NOMO-1 treated with DMSO at 0.1 percent for 48 hours (cell line): ENCODE measurements at regions not wholly inside any gene's neighbourhood (a gene's known extent, or its start where the extent isn't known, plus 50 kb on each side); places are given as distances from the start of the nearest gene placed in this dataset.

Source experiments
- DNase-seq: peaks from one replicate; lab custom pipeline; 2025; ENCODE audit not compliant: unreplicated experiment; lab: John Stamatoyannopoulos, UW

DNA sequence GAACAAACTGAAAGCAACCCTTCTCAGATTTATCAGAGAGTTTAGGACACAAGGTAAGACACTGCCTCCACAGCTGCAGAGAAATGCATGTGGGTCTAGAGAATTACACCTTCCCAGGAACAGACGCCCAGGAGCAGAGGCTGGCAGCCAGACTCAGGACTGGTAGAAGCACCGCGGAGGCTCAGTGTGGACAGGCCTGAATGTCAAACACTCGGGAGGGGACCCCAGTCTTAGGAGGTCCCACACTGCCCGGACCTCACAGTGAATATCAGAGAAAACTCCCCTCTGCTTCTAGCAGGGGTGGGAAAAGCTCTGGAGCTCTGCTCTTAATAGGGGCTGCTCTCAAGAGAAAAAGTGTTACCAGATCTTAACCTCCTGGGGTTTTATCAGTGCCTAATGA, 952.7 kb downstream of the BRD1 start:
- no peak for DNase-seq

DNA sequence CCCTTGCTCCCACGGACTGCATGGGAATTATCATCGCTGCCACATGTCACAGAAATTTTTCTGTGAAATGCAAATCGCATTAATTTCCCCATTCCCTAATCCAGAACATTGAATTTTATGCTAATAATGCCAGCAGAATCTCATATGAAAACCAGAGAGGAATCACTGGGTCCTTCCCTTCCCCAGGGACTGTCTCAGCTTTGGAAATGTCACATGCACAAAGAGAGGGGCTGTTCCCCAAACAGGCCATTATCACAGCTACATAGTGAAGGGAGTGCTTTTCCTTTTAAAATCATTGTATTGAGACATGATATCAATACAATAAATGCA, 954.5 kb downstream of the BRD1 start:
- no peak for DNase-seq

DNA sequence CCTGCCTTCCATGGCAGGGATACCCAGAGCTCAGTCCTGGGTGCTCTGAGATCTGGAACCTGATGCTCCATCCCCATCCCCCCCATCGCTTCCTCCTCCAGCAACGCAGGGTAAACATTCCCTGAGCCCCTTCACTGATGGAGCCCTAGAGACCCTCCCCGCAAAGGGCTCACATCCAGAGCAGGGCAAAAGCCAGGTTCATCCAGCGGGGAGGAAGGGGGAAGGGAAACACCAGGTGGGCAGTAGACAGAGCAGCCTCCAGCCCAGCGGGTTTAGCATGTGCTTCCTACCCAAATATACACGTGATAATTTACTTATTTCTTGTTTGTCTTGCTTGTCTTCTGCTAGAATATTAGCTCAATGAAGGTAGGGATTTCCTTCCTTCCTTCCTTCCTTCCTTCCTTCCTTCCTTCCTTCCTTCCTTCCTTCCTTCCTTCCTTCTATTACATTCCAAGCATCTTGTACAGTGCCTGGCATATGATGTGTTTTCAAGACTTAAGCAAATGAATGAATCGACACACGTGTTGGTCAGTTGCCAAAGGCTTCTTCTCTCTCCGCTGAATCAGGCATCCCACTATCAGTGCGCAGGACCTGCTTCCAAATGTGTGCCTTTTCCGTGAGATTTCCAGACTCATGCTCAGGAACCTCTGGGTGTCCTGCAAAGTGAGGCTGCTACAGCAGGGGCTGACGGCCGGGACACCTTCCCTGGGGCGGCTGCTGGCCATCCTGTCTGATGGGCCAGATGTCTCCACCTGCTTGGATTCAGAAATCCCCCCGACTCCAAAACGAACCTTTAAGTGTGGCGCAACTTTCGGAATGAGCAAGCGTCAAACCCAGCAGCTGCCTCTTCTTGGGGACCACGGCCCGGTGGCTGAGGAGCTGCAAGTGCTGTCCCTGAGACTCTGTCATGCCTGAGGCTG, 955.1 kb downstream of the BRD1 start:
- DNase-seq = no peak

DNA sequence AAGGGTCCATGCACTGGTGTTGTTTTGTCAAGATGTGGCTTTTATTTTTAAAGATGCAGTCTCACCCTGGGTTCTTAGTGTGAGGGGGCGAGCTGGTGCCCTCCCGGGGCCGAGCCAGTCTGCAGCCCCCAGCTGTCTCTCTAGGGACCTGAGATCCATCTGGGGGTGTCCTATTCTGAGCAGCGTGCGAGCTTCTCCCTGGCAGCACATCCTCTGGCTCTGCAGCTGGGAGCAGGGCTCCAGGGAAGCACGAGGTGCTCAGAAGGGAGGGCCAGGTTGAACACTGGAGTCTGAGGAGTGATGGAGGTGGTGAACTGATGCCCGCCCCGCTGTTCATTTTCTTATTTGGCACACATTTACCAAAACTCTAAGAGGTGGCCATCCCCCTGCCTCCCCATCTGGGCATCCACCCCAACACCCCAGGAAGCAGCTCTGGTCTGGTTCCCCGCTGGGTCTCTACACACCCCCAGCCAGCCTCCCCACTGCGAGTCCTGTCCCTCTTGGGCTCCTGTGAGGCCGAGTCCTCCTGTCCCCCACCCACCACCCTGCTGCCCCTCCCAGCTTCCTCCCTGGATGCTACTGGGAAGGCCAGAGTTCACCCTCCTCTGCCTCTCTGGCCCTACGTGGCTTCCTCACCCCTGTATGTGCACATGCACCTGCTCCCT, 956.4 kb downstream of the BRD1 start:
- no peak for DNase-seq

DNA sequence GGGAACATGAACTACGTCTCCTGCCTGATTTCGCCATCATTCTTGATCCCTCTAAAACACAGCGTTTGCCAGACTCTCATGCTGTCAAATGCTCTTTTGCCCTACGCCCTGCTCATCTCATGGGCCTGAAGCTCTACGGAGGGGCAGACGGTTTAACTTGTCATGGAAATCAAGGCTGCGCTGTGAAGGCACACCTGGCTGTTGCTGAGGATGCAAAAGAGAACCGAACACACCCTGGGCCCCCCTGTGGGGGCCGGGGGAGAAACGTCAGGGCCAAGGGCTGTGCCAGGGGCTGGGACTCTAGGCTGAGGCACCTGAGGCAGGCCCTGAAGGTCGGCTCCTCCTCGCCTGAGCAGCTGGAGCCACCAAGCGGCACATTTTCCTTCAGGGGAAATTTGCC, 957.2 kb downstream of the BRD1 start:
- DNase-seq = no peak

DNA sequence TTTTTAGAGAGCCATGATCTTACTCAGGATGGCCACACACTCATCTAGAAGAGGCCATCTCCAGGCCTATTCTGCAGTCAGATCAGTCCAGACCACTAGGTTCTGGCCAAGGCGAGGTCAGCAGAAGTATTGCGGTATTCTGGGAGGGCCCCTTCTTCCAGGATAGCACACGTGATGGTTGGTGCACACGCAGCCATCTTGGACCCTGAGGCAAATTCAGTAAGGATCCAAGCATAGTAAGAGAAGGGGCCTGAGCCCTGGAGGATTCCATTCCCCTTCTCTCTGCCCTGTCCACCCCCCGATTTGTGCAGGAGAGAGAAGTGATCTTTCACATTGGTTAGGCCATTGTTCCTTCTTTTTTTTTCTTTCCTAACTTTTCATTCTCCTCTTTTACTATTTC, 957.9 kb downstream of the BRD1 start:
- DNase-seq = no peak

DNA sequence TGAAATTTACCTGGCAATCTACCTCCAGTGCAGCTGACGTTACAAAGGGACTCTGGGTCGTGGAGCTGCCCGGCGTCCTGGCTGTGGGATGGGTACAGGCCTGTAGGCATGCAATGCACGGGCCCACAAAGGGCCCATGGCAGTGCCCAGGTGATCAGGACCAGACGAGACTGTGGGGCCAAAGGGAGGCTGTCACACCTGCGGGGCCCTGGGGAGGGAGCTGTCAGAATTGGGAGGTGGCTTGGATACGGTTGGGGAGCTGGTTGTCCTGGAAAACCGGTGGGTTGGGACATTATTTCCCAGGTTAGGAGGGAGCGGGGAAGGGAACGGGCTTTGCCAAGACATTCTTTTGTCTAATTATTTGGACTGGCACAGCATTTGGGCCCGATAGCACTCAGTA, 958.5 kb downstream of the BRD1 start:
- DNase-seq = no peak

DNA sequence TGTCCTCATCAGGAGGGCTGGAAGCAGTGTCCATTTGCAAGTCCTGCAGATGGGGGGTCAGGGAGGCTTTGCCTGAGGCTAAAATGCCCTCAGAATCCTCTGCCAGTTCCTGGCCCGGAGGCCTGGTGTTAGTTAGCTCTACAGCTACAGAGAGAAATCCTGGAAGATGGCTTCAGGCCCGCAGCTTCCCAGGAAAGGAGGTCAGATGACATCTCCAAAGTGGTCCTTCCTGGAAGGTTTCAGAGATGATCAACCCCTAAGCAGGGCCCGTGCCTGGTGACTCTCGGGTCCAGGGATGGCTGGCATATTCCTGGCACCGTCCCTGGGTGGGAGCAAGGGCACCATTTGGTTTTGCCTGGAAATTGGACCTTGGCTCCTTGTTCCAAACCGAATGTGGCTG, 959.1 kb downstream of the BRD1 start:
- DNase-seq = no peak

DNA sequence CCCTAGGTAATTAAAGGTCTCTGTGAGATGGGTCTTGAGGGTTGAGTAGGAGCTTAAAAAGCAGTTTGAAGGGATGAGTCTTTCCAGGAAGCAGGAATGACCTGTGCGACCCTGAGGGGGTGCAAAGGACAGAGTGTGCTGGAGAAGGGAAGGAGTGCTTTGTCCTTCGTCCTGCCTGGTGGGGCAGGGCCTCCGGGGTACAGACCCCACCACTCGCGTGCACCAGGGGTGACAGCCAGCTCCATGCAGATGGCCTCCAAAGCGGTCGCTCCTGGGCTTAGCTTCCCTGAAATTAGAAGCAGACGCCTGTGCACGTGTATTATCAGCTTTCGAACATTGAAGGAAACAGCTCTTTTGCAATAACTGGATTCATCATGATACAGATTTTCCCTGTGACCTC, 959.8 kb downstream of the BRD1 start:
- DNase-seq = no peak

DNA sequence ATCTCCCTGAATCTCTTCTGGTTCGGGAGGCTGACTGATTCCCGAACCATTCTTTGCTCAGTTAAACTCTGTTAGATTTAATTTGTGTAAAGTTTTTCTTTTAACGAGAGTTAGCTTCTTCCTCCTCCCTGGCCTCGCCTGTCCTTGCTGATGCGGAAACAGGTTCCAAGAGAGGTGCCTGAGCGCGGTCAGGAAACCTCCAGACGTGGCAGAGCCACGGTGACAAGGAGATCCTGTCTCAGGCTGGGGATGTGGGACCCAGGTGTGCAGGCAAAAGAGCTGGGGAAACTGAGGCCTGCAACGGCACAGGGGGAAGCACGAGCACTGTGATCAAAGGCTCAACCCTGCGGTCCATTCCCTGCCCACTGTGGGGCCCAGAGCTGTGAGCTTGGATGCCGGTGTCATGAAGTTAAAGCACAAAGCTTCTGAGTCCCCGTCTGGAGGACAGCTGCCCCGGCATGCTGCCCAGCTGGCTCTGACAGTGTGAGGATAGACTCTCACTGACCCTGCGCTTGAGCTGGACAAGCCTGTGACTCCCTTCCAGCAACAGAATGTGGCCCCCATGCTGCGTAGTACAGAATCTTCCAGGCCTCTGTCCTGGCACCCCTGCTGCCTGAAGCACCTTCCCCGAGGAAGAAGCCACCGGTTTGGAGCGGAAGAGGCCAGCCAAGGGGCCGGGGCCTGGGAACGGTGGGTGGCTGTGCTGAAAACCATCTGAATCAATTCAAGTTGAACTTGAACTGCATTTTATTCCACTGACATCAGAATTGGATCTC, 960.6 kb downstream of the BRD1 start:
- DNase-seq = no peak

DNA sequence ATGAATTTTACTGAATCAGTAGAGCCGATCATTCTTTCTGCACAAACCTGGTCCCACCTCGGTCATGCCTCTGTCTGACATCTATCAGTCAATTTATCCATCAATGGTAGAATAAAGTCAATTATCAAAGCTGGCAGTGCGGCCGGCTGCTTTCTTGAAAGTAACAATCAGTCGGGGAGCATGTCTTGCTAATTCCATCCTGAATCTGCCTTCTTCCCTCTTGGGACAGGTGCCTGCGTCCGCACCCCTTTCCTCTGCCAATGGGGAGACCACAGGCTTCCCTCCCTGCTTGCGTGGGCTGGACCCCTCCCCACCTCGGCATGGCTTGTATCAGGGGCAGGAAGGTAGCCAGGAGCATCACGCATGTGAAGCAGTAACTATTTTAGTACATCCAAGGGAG, 962.9 kb downstream of the BRD1 start:
- DNase-seq = no peak

DNA sequence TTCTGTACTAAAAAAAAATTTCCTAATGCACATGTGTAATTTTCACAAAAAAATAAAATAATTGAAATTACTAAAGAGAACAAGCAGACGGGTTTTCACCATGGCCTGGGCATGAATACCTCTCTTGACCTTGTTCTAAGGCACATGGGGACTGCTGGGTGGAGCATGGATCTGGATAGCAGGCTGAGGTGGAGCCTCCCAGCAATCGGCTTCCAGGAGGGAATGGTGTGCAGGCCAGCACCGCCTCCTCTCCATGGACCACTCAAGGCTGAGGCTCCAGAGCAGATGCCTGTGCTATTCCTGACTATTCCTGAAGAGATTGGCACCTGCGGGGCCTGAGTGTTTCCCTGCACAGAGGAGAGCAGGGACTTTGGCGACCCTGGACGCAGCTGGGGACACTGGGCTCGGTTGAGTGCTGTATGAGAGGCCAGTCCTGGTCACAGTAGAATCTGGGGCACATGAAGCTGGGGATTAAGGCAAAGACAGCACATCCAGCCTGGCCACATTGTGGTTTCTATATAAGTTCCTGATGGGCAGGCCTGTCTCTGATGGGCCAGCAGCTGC, 963.6 kb downstream of the BRD1 start:
- DNase-seq = no peak

DNA sequence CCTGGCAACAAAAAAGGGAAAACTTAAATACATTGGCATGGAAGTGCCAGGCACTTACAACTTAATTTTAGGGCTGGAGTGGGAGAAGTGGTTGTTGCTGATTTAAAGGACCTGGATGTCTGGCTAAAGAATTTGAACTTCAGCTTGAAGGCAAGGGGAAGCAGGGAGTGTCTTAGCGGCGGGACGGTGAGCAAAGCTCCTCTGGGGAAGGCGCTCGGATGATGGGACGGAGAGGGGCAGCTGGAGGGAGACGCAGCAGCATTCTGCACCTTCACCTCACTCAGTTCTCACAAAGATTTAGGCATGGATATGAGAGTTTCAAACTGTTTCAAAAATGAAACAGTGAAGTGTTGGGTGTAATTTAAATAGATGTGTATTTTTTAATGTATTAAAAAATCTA, 967.1 kb downstream of the BRD1 start:
- DNase-seq = no peak

DNA sequence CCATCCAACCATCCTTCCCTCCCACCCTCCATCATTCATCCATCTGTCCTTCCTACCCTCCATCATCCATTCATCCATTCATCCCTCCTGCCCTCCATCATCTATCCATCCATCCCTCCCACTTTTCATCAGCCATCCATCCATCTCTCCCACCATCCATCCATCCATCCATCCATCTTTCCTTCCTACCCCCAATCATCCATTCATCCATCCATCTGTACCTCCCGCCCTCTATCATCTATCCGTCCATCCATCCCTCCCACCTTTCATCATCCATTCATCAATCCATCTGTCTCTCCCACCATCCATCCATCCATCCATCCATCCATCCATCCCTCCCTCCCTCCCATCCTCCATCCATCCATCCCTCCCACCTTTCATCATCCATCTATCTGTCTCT, 968.8 kb downstream of the BRD1 start:
- no peak for DNase-seq

DNA sequence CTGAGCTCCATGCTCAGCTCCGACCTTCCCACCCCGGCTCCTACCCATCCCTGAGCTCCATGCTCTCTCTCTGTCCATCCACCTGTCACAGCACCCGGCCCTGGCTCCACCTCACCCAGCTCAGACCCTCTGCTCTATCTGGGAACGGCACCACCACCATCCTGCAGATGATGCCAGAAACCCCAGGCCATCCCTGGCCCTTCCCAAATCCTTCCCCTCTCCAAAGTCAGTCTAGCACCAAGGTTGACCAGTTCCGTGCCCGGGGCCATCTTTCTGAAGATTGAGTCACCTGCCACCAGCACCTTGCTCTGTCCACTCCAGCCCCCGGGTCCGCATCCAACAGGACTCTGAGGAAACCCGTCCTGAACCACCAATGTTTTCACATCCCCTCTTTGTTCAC, 969.6 kb downstream of the BRD1 start:
- no peak for DNase-seq

DNA sequence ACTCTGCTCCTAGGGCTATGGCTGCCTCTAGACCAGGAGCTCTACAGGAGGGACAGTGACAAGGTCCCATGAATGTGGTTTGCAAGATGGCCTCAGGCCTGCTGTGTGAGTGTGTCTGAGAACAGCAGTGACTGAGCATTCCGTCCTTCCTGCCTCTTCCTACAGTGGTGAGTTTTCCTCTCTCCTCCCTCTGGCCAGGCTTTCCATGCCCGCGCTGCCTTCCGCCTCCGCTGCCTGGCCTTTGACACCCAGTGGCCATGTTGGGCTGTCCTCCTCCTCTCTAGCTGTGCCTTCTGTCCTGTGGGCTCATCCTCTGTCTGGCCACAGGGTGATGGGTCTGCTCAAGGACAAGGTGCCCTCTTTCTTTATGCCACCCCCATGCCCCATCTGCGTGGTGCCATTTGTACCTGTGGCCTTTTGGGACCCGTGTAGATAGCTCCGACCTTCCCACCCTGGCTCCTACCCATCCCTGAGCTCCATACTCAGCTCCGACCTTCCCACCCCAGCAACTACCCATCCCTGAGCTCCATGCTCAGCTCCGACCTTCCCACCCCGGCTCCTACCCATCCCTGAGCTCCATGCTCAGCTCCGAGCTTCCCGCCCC, 970.4 kb downstream of the BRD1 start:
- no peak for DNase-seq

DNA sequence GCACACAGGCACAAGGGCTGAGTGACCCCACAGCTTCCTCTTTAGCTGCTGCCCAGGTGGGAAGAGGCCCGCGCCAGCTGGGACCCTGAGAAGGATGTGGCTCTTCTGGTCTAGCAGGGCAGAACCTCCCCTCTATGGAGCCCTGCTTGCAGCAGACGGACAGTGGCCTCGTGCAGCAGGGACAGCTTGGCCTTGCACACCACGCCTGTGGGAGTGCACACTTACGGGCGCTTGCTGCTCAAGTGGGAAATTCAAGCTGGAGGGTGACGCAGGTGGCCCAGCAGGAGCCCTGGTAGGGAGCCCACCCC, 971.4 kb downstream of the BRD1 start:
- no peak for DNase-seq

DNA sequence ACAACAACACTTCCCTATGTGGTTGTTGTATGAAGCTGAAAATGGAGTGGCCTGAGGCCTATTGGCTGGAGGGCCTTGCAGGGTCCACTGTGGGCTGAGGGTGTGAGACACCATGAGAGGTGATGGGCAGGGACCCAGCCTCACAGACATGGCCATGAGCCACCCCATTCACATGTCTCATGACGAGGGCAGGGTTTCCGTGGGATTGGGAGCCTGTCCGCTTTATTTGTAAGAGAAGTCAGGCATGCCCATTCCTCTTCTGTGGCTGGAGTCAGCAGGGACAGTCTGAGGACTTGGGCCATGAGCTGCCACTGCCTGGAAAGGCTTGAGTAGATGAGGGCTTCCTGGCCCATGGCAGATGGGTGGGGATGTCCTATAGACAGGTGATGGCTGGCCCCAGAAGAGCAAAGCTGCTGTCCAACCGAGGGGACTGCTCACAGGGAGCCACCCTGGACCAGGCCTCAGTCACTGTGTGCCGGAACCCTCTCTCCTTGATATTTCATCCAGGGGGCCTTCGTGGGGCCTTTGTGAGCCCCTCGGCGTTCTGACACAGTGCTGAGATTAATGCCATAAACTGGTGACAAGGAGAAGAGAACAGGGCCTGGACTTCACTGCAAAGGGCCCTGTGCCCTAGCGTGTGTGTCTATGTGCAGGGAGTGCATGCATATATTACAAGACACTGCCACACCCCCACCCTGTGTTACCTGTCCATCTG, 971.9 kb downstream of the BRD1 start:
- DNase-seq = no peak

DNA sequence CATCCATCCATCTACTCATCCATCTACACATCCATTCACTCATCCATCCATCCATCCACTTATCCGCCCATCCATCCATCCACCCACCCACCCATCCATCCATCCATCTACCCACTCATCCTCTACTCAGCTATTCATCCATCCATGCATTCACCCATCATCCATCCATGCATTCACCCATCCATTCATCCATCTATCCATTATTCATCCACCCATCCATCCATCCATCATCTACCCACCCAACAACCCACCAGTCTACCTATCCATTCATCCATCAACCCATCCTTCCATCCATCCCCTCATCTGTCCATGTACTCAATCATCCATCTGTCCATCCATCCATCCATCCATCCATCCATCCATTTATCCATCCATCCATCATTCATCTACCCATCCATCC, 972.7 kb downstream of the BRD1 start:
- DNase-seq = no peak

DNA sequence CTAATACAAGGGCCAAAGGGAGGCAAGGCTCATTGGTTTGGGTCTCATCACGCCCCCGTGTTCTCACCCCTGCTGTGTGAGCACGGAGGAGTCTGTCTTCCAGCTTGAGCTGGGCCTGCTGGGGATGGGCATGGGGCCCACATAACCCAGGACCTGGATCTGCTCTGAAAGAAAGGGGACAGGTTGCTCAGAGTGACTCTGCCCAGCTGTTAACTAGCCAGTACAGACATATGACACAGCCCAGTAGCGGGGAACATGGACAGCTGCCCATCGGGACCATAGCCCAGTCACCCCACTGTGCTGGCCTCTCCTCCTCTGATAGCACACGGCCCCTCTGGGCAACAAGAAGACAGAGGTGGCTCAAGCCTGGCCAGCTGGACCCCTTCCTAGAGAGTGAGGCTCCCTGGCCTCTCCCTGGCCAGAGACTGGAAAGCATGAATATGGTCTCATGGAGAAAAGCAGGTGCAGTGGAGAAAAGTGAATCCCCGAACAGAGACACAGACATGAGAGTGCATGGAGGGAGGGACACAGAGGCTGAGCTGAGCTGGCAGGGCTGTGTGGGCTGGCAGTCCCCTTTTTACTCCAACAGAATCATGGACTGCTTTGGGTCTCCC, 973.9 kb downstream of the BRD1 start:
- DNase-seq = no peak
